ENCODE measurements at regions not wholly inside any gene's neighbourhood (a gene's known extent, or its start where the extent isn't known, plus 50 kb on each side); places are given as distances from the start of the nearest gene placed in this dataset.

DNA sequence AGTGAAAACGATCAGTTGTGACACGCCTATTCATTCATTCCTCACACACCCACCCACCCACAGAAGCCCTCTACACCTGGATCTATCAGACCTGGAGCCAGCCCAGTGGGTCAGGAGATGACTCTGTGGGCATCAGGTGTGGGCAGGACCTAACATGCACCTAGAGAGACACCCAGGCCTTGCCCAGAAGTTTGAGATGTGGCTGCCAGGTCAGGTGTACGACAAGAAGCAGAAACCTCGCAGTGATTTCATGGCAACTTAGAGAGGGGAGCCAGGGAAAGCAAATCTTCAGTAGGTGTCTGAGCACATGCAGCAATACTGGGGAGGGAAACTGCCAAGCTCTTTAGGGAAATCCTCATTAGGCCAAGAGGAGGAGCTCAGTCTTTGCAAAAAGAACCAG, 264.7 kb upstream of the ROPN1 start:
- H3K36me3 Mint-ChIP-seq (ENCODE audit: insufficient read depth, unreplicated experiment): no peaks in the 10 kb centered on the region
- H3K27ac Mint-ChIP-seq (ENCODE audit: low read depth, unreplicated experiment): no peak overlapping the region
- no peak for TF ChIP-seq CTCF (IDR thresholded peaks at IDR 0.05; ENCODE audit: unreplicated experiment)
- POLR2A ChIA-PET: no interaction called here
- no peaks in the 10 kb centered on the region for H3K27me3 Mint-ChIP-seq (ENCODE audit: insufficient read depth, unreplicated experiment)
- H3K9me3 Mint-ChIP-seq (ENCODE audit: unreplicated experiment): no peaks in the 10 kb centered on the region
- no TSS peak for BruUV-seq (replicated peaks)
- CTCF ChIA-PET: interaction anchor here (0.9 kb wide), 1 partner anchor 10 kb away, joined by 3 read pairs; no protein-coding TSS in a partner anchor
- intact Hi-C loops (cut with micrococcal nuclease): no loop called here
- DNase-seq (ENCODE audit: unreplicated experiment): no peak
- no peak overlapping the region for H3K4me3 Mint-ChIP-seq (ENCODE audit: unreplicated experiment)
- no peaks in the 10 kb centered on the region for H3K4me1 Mint-ChIP-seq (ENCODE audit: insufficient read depth, unreplicated experiment)

- DNase-seq (ENCODE audit: unreplicated experiment): no peak
- Mint-ChIP-seq H3K4me3 (ENCODE audit: unreplicated experiment) (no peak overlapping the region), H3K36me3 (ENCODE audit: insufficient read depth, unreplicated experiment) (no peaks in the 10 kb centered on the region), H3K27ac (ENCODE audit: low read depth, unreplicated experiment) (no peak overlapping the region), H3K4me1 (ENCODE audit: insufficient read depth, unreplicated experiment) (no peaks in the 10 kb centered on the region), H3K9me3 (ENCODE audit: unreplicated experiment) (no peaks in the 10 kb centered on the region), H3K27me3 (ENCODE audit: insufficient read depth, unreplicated experiment) (no peaks in the 10 kb centered on the region)
- no peak for TF ChIP-seq CTCF (IDR thresholded peaks at IDR 0.05; ENCODE audit: unreplicated experiment)
- ChIA-PET POLR2A (no interaction called here), CTCF (interaction anchor here (0.9 kb wide), 1 partner anchor 11 kb away, joined by 3 read pairs; no protein-coding TSS in a partner anchor)
- no TSS peak for BruUV-seq (replicated peaks)
- intact Hi-C loops (cut with micrococcal nuclease): no loop called here
Measured at GRCh38 chr3:124257336-124257864, 265.5 kb upstream of the ROPN1 start.

- no peak overlapping the region for H3K27ac Mint-ChIP-seq (ENCODE audit: low read depth, unreplicated experiment)
- DNase-seq (ENCODE audit: unreplicated experiment): no peak
- no TSS peak for BruUV-seq (replicated peaks)
- H3K36me3 Mint-ChIP-seq (ENCODE audit: insufficient read depth, unreplicated experiment): no peaks in the 10 kb centered on the region
- TF ChIP-seq CTCF (IDR thresholded peaks at IDR 0.05; ENCODE audit: unreplicated experiment): no peak
- peaks cover 3% of the 10 kb centered on the region for H3K4me1 Mint-ChIP-seq (ENCODE audit: insufficient read depth, unreplicated experiment)
- intact Hi-C loops (cut with micrococcal nuclease): no loop called here
- CTCF ChIA-PET: no interaction called here
- no peaks in the 10 kb centered on the region for H3K9me3 Mint-ChIP-seq (ENCODE audit: unreplicated experiment)
- no peak overlapping the region for H3K4me3 Mint-ChIP-seq (ENCODE audit: unreplicated experiment)
- H3K27me3 Mint-ChIP-seq (ENCODE audit: insufficient read depth, unreplicated experiment): no peaks in the 10 kb centered on the region
- POLR2A ChIA-PET: no interaction called here
Measured at GRCh38 chr3:124258057-124258500, 266.2 kb upstream of the ROPN1 start.

GRCh38 chr3:124260206-124260915, 268.4 kb upstream of the ROPN1 start:
- Mint-ChIP-seq H3K4me1 (ENCODE audit: insufficient read depth, unreplicated experiment) (peaks cover 6% of the 10 kb centered on the region), H3K4me3 (ENCODE audit: unreplicated experiment) (no peak overlapping the region), H3K27ac (ENCODE audit: low read depth, unreplicated experiment) (no peak overlapping the region), H3K9me3 (ENCODE audit: unreplicated experiment) (no peaks in the 10 kb centered on the region), H3K36me3 (ENCODE audit: insufficient read depth, unreplicated experiment) (no peaks in the 10 kb centered on the region), H3K27me3 (ENCODE audit: insufficient read depth, unreplicated experiment) (no peaks in the 10 kb centered on the region)
- BruUV-seq (replicated peaks): no TSS peak
- intact Hi-C loops (cut with micrococcal nuclease): no loop called here
- peak; percentile 69 for DNase-seq (ENCODE audit: unreplicated experiment)
- ChIA-PET POLR2A (no interaction called here), CTCF (interaction anchor here (1.2 kb wide), 2 partner anchors 12 to 21 kb away, joined by 3 to 6 read pairs; no protein-coding TSS in a partner anchor)
- TF ChIP-seq CTCF (IDR thresholded peaks at IDR 0.05; ENCODE audit: unreplicated experiment): no peak

Measured in MCF 10A (cell line).